MV-4-11 (cell line): ENCODE measurements at regions not wholly inside any gene's neighbourhood (a gene's known extent, or its start where the extent isn't known, plus 50 kb on each side); places are given as distances from the start of the nearest gene placed in this dataset.

Source experiments
- DNase-seq: peaks from one replicate; lab custom pipeline; 2025; lab: John Stamatoyannopoulos, UW

GRCh38 chr12:113684908-113685782 is 213.5 kb upstream of the LHX5 start:
- DNase-seq = no peak

- DNase-seq = no peak
Measured at GRCh38 chr12:113684053-113684907, 212.6 kb upstream of the LHX5 start.

- DNase-seq = no peak
Measured at GRCh38 chr12:113683574-113683973, 211.9 kb upstream of the LHX5 start.

- no peak for DNase-seq
Measured at GRCh38 chr12:113680868-113681267, 209.2 kb upstream of the LHX5 start.

- no peak for DNase-seq
Measured at GRCh38 chr12:113678223-113679119, 206.8 kb upstream of the LHX5 start.

GRCh38 chr12:113676547-113676946 is 204.9 kb upstream of the LHX5 start:
- DNase-seq = no peak

- no peak for DNase-seq
Measured at GRCh38 chr12:113676117-113676516, 204.4 kb upstream of the LHX5 start.

- no peak for DNase-seq
Measured at GRCh38 chr12:113674996-113675395, 203.3 kb upstream of the LHX5 start.

- no peak for DNase-seq
Measured at GRCh38 chr12:113674302-113674701, 202.6 kb upstream of the LHX5 start.

- no peak for DNase-seq
Measured at GRCh38 chr12:113673458-113674238, 202.0 kb upstream of the LHX5 start.

- DNase-seq = no peak
Measured at GRCh38 chr12:113670742-113671141, 199.1 kb upstream of the LHX5 start.

GRCh38 chr12:113667676-113668356 is 196.1 kb upstream of the LHX5 start:
- no peak for DNase-seq

GRCh38 chr12:113667095-113667494 is 195.4 kb upstream of the LHX5 start:
- DNase-seq = no peak

- DNase-seq = no peak
Measured at GRCh38 chr12:113666223-113666622, 194.6 kb upstream of the LHX5 start.

GRCh38 chr12:113665457-113665856 is 193.8 kb upstream of the LHX5 start:
- no peak for DNase-seq

- DNase-seq = no peak
Measured at GRCh38 chr12:113664224-113664681, 192.6 kb upstream of the LHX5 start.

- DNase-seq = no peak
Measured at GRCh38 chr12:113663396-113663795, 191.7 kb upstream of the LHX5 start.

GRCh38 chr12:113660936-113661335 is 189.3 kb upstream of the LHX5 start:
- no peak for DNase-seq

- DNase-seq = no peak
Measured at GRCh38 chr12:113659416-113659815, 187.7 kb upstream of the LHX5 start.

GRCh38 chr12:113659015-113659414 is 187.3 kb upstream of the LHX5 start:
- DNase-seq = no peak
